GM21529 (cell line): ENCODE measurements at regions not wholly inside any gene's neighbourhood (a gene's known extent, or its start where the extent isn't known, plus 50 kb on each side); places are given as distances from the start of the nearest gene placed in this dataset.

Source experiments
- ATAC-seq: cut with Tn5 transposase; IDR thresholded peaks from one replicate; pipeline ENCODE4 v1.9.1; 2021; ENCODE audit not compliant: unreplicated experiment

GRCh38 chr4:110289601-110290100 lies 91.2 kb upstream of the ELOVL6 start:
- ATAC-seq = no peak

DNA sequence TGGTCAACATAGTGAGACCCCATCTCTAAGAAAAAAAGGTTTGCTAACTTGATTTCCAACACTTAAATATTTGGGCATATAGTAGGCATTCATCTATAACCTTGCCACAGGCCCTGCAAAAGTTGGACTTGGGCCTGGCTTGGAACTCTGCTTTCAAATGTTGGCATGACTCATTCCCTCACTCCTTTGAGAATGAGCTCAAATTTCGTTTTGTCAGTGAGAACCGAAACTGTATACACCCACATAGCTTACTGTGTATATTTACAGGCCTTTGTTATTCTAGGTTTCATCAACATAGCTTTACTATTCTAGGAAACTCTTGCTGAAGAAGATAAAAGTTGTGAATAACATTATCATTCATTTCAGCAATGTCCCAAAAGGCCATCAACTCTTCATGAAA lies 88.7 kb upstream of the ELOVL6 start:
- ATAC-seq = peak; percentile 100

GRCh38 chr4:110278127-110278526 lies 79.7 kb upstream of the ELOVL6 start:
- no peak for ATAC-seq

GRCh38 chr4:110275871-110276270 lies 77.5 kb upstream of the ELOVL6 start:
- ATAC-seq = no peak

DNA sequence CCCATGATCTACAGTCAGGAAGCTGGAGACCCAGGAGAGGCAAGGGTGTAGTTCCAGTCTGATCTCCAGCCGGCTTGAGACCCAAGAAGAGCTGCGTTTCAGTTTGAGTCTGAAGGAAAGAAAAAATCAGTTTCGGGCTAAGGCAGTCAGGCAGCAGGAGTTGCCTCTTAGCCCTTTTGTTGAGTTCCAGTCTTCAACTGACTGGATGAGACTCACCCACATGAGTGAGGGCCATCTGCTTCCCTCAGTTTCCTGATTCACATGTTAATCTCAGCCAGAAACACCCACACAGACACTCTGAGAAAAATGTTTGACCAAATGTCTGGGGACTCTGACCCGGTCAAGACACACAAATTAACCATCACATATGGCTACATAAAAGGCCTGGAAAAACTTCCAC lies 73.6 kb upstream of the ELOVL6 start:
- peak; percentile 53 for ATAC-seq

DNA sequence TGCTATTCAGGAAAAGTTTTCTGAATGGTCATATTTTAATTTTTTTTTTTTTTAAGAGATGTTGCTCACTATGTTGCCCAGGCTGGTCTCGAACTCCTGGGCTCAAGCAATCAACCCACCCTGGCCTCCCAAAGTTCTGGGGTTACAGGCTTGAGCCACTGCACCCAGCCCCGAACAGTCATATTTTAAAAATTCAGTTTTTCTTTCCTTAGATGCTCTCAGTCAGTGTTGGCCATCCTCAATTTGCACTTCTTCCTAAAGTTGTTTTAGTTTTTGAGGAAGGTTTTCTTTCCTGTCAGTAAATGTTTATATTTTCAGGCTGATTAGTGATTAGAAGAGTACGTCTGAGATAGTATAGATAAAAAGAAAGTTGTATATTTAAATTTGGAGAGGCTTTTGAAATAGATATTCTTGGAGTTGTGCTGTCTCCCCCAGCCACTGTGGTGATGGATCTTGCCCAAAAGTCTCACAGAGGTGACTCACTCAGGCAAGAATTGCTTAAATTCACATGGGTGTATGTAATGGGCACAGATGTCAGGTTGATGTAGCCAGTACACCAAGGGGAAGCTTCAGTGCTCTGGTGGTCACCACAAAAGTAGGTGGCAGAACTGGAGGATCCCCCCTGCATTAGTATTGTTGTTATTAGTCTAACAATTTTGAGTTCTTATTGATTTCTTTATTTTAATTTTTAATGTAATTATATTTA lies 72.2 kb upstream of the ELOVL6 start:
- no peak for ATAC-seq

DNA sequence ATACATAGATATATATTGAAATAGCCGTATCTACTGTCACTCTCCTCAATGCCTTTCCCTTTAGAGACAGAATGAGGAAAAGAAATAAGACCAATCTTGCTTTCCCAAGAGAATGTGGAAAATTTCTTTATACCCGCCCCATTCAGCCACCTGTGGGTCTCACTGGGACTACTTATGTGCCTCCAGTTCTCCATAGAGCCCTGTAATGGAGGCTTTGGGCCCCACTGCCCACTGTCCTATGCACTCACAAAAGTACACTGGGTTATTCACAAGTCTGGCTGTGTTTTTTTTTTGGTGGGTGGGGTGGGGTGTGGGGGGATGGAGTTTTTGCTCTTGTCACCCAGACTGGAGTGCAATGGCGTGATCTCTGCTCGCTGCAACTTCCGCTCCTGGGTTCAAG lies 70.4 kb upstream of the ELOVL6 start:
- ATAC-seq = no peak

DNA sequence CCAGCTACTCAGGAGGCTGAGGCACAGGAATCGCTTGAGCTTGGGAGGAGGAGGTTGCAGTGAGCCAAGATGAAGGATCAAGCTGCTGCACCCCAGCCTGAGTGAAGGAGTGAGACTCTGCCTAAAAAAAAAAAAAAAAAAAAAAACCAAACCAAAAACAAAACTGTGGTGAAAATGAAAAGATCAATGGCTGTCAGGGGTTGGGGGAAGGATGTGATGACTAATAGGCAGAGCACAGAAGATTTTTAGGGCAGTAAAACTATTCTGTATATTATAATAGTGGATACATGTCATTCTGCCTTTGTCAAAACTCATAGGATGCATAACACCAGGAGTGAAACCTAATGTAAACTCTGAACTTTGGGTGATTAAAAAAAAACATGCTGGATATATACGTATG lies 69.9 kb upstream of the ELOVL6 start:
- peak; percentile 83 for ATAC-seq

- no peak for ATAC-seq
Observed at GRCh38 chr4:110266136-110266535, 67.7 kb upstream of the ELOVL6 start.

GRCh38 chr4:110265001-110265400 lies 66.6 kb upstream of the ELOVL6 start:
- no peak for ATAC-seq

DNA sequence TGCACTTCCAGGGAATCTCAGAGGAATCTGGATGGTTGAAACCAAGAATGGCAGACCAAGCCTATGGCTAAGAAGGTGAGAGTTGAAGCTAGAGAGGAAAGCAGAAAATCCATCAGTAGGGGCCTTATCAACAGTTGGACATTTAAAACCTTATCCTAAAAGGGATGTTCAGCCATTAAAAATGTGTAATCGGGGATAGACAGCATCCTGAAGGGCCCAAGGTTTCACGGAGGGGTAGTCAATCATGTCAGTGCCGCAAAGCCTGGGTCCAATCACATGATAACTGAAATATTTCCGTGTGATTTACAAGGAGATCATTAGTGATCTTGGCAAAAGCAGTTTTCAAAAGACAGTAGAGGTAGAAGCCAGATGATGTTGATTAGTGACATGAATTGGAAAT lies 61.9 kb upstream of the ELOVL6 start:
- ATAC-seq = no peak

DNA sequence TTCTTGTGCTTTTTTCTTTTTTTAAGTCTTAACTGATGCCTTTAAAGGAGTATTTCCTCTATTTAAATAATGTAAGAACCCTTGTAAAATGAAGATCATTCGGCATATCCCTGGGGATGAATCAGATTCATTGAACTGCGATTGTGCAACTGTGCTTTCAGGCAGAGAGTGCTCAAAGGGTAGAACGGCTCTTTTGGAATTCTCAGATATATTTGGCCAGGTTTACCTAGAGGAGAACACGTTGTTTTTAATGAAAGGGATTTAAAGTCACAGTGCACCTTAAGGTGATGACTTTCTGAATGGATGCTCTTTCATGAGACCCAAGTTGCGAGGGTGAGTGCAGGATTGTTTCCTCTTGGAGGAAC lies 51.6 kb upstream of the ELOVL6 start:
- no peak for ATAC-seq

- ATAC-seq = no peak
Observed at GRCh38 chr4:110248831-110249253, 50.4 kb upstream of the ELOVL6 start.
